ENCODE measurements at regions not wholly inside any gene's neighbourhood (a gene's known extent, or its start where the extent isn't known, plus 50 kb on each side); places are given as distances from the start of the nearest gene placed in this dataset.

GRCh38 chr4:156052116-156052515, 98.5 kb upstream of the CTSO start:
- TF ChIP-seq EZH2 (IDR thresholded peaks at IDR 0.05) (no peak), POLR2AphosphoS5 (IDR thresholded peaks at IDR 0.05; ENCODE audit: borderline replicate concordance, low read depth, low read length) (no peak)
